ENCODE measurements at regions not wholly inside any gene's neighbourhood (a gene's known extent, or its start where the extent isn't known, plus 50 kb on each side); places are given as distances from the start of the nearest gene placed in this dataset.

DNA sequence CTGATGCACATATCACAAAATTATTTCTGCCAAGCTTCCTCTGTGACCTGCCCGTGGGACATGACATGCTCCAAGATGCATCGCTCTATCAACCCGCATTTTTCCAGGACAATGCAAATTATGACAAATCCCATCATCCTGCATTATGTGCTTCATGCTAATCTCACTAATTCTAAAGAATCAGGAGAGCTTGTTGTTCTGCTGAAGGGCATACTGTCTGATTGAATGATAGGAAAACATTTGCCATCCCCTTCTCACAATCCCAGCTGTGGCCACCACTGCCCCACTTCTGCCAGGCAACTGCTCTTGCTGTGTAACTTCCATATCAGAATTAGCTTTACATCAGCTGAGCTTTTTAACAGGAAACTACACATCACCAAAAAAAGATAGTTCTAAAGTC lies 203.5 kb upstream of the NANOGP8 start (continued):
- no peak for TF ChIP-seq ZNF274 (IDR thresholded peaks at IDR 0.05; ENCODE audit: borderline replicate concordance, low read depth, low read length)
- TF ChIP-seq NBN (IDR thresholded peaks at IDR 0.05; ENCODE audit: low read depth), result no peak

DNA sequence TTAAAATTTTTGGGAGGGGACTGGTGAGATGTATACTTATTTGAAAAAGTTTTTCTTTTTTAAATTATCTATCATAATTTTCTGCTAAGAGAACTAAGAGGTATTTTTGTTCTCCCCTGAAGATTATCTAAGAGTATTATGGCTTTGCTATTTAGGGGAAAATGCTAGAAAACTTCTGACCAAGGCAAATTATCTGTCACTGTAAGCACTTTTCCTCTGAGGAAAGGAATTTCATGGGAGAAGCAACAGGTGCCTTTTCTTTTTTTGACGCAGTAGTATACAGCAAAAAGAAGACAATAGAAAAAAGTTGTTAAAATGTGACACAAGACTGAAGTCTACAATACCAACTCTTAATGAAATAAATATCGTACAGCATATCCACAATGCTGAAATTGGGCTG lies 201.6 kb upstream of the NANOGP8 start:
- no peaks in the 10 kb centered on the region for H3K4me1 ChIP-seq (replicated peaks in 1 of 2; ENCODE audit: control insufficient read depth in 2 of 2, insufficient read depth in 2 of 2, low read length in 2 of 2)
- no peaks in the 10 kb centered on the region for H3K36me3 ChIP-seq (ENCODE audit: control insufficient read depth, insufficient read depth, low read length)
- intact Hi-C loops (cut with micrococcal nuclease), result no loop called here
- 17% methylated on average over 2 of the region's 2 CpGs for WGBS (ENCODE audit: insufficient coverage, low coverage, missing lambda C conversion rate)
- no peak for DNase-seq (ENCODE audit: extremely low read depth in 1 of 4, low spot score in 3 of 4)
- BruUV-seq (replicated peaks), result no TSS peak
- H4K20me1 ChIP-seq (replicated peaks; ENCODE audit: control insufficient read depth, insufficient read depth, low read length), result no peaks in the 10 kb centered on the region
- ATAC-seq, result no peak
- no peak for FAIRE-seq
- H3K4me3 ChIP-seq, result no peak overlapping the region
- H3K27ac ChIP-seq (ENCODE audit: extremely low read depth, low read depth, low read length), result no peak overlapping the region
- no peaks in the 10 kb centered on the region for H3K9me1 ChIP-seq (ENCODE audit: control insufficient read depth, insufficient read depth, low read length)
- H2AFZ ChIP-seq (ENCODE audit: low read depth, low read length), result no peak overlapping the region
- no peaks in the 10 kb centered on the region for H3K9me3 ChIP-seq (replicated peaks; ENCODE audit: control insufficient read depth, insufficient read depth, low read depth, low read length)
- no peak overlapping the region for H3K9ac ChIP-seq (ENCODE audit: insufficient read depth in 1 of 2, low read depth in 2 of 2, low read length in 2 of 2)
- no peak overlapping the region for H3K4me2 ChIP-seq (ENCODE audit: insufficient read depth, low read length)
- in situ Hi-C loops (cut with MboI), result loop anchor here (25.0 kb wide), 2 partner anchors 199 to 1851 kb away; partner anchors contain the start of gene NANOGP8
- TF ChIP-seq RBM17 (IDR thresholded peaks at IDR 0.05; ENCODE audit: borderline replicate concordance, low read depth, low read length), result no peak
- no peak for TF ChIP-seq HLTF (IDR thresholded peaks at IDR 0.05)
- no peak for TF ChIP-seq ZNF444 (CRISPR knock-in tag; IDR thresholded peaks at IDR 0.05)
- no peak for TF ChIP-seq SRSF9 (IDR thresholded peaks at IDR 0.05; ENCODE audit: borderline replicate concordance, low read depth, low read length)
- no peak for TF ChIP-seq POLR2AphosphoS5 (IDR thresholded peaks at IDR 0.05; ENCODE audit: control insufficient read depth, insufficient read depth, low read depth, low read length)
- H3K79me2 ChIP-seq (ENCODE audit: control insufficient read depth, insufficient read depth, low read length), result no peaks in the 10 kb centered on the region
- POLR2A ChIA-PET, result no interaction called here
- CTCF ChIA-PET (ENCODE audit: low intra/inter-chr PET ratio), result no interaction called here
- H3K27me3 ChIP-seq (ENCODE audit: control insufficient read depth in 2 of 2, insufficient read depth in 2 of 2, low read length in 2 of 2), result no peaks in the 10 kb centered on the region
